A549 (cell line): ENCODE measurements at regions not wholly inside any gene's neighbourhood (a gene's known extent, or its start where the extent isn't known, plus 50 kb on each side); places are given as distances from the start of the nearest gene placed in this dataset.

Source experiments
- BHLHE40 ChIP-seq: IDR thresholded peaks from 2 replicates; pipeline ENCODE4 v1.6.1; 2012; ENCODE audit warnings: low read depth, low read length, inconsistent platforms
- CTCF ChIP-seq: fragments of >200 bp; sonication (Bioruptor Twin); formaldehyde crosslinking; IDR thresholded peaks from 3 replicates; pipeline ENCODE4 v1.5.1; 2016
- EP300 ChIP-seq, 2 experiments: fragments of >200 bp; sonication (Bioruptor Twin); formaldehyde crosslinking; IDR thresholded peaks; 2 replicates in 1 of 2; 3 replicates in 1 of 2; pipeline ENCODE4 v1.6.1; 2016 to 2017
- HMGXB4 ChIP-seq: fragments of 250-450 bp; sonication (Bioruptor Pico); IDR thresholded peaks from 2 replicates; pipeline ENCODE4 v1.5.0; 2021; ENCODE audit warnings: mild to moderate bottlenecking, moderate library complexity, borderline replicate concordance
- MAX ChIP-seq: IDR thresholded peaks from 2 replicates; pipeline ENCODE4 v1.6.1; 2012
- RARB ChIP-seq: fragments of 250-450 bp; sonication (Bioruptor Pico); IDR thresholded peaks from 2 replicates; pipeline ENCODE4 v1.8.0; 2021; ENCODE audit warnings: mild to moderate bottlenecking, moderate library complexity
- RCOR1 ChIP-seq: fragments of 150-350 bp; IDR thresholded peaks from 2 replicates; pipeline ENCODE4 v1.6.1; 2014; ENCODE audit warnings: antibody characterized with exemption, low read length, low read depth
- REST ChIP-seq: fragments of 200-600 bp; sonication (generic); IDR thresholded peaks from 2 replicates; pipeline ENCODE4 v1.6.1; 2016; ENCODE audit warnings: antibody characterized with exemption, mild to moderate bottlenecking, moderate library complexity
- RFX5 ChIP-seq: fragments of 450-650 bp; IDR thresholded peaks from 2 replicates; pipeline ENCODE4 v1.7.1; 2014; ENCODE audit warnings: antibody characterized with exemption, mild to moderate bottlenecking, moderate library complexity
- USF2 ChIP-seq: fragments of 450-650 bp; IDR thresholded peaks from 2 replicates; pipeline ENCODE4 v1.6.1; 2014; ENCODE audit warnings: antibody characterized with exemption
- ZC3H11A ChIP-seq: fragments of 450-650 bp; IDR thresholded peaks from 2 replicates; pipeline ENCODE4 v1.6.1; 2014; ENCODE audit warnings: antibody characterized with exemption, mild to moderate bottlenecking

- TF ChIP-seq RARB (CRISPR knock-in tag) (no peak), ZC3H11A (no peak), CTCF (no peak), USF2 (no peak), REST (no peak), RCOR1 (no peak), MAX (no peak), HMGXB4 (CRISPR knock-in tag) (no peak), EP300 (IDR thresholded peaks at IDR 0.05) (no peak), BHLHE40 (no peak), RFX5 (no peak)
Observed at GRCh38 chr2:88826399-88826798, 134.9 kb downstream of the RPIA start.
